Prostate gland (tissue), 2 donors: ENCODE measurements at regions not wholly inside any gene's neighbourhood (a gene's known extent, or its start where the extent isn't known, plus 50 kb on each side); places are given as distances from the start of the nearest gene placed in this dataset.

Experiments
- DNase-seq: peaks from one replicate; pipeline ENCODE4 v3.0.0-alpha.2; 2019; ENCODE audit warnings: low spot score
- H3K27ac ChIP-seq, 2 donors: fragments of 200-600 bp; sonication (generic); 2 replicates each; pipeline ENCODE4 v1.5.1; 2017 to 2019
- H3K27me3 ChIP-seq: fragments of 200-600 bp; sonication (generic); replicated peaks from 2 replicates; pipeline ENCODE4 v1.5.1; 2019; ENCODE audit not compliant: insufficient read depth
- H3K36me3 ChIP-seq, 2 donors: fragments of 200-600 bp; sonication (generic); 1 replicate in 1 of 2; 2 replicates in 1 of 2; pipeline versions ENCODE4 v1.5.1 to v1.8.1; 2017 to 2019
- H3K4me1 ChIP-seq: fragments of 200-600 bp; sonication (generic); replicated peaks from 2 replicates; pipeline ENCODE4 v1.5.1; 2019
- H3K4me3 ChIP-seq, 2 donors: fragments of 200-600 bp; sonication (generic); 2 replicates each; pipeline ENCODE4 v1.5.1; 2017 to 2019
- H3K9me3 ChIP-seq: fragments of 200-600 bp; sonication (generic); 2 replicates; pipeline ENCODE4 v1.5.1; 2017
- CTCF ChIP-seq, 4 experiments: fragments of 200-600 bp in 2 of 4; fragments of 450-650 bp in 2 of 4; sonication (generic) in 2 of 4; IDR thresholded peaks; 1 replicate in 3 of 4; 2 replicates in 1 of 4; pipeline ENCODE4 v1.5.1; 2016 to 2019; ENCODE audit warnings: antibody characterized with exemption in 4 of 4, mild to moderate bottlenecking in 2 of 4, moderate library complexity in 2 of 4
- POLR2A ChIP-seq: fragments of 450-650 bp; IDR thresholded peaks from one replicate; pipeline ENCODE4 v1.6.1; 2016; ENCODE audit warnings: antibody characterized with exemption, mild to moderate bottlenecking
- POLR2AphosphoS5 ChIP-seq: sonication (generic); formaldehyde crosslinking; IDR thresholded peaks from one replicate; pipeline ENCODE4 v1.6.1; 2017; ENCODE audit warnings: antibody characterized with exemption
- WGBS: methylation state at CpG from one replicate; pipeline ENCODE4 v1.1.5; 2018; 5-methylcytosine and 5-hydroxymethylcytosine counted together
- intact Hi-C: fragments of 100-400 bp; cut with DNase I; formaldehyde crosslinking; loops from one replicate; pipeline ENCODE4 v1.14.2; 2022

GRCh38 chr9:13971415-13971814 is 342.5 kb downstream of the NFIB start:
- Histone ChIP-seq H3K36me3 (no peaks in the 10 kb centered on the region), H3K4me3 (no peak overlapping the region), H3K27me3 (no peaks in the 10 kb centered on the region), H3K4me1 (no peaks in the 10 kb centered on the region), H3K9me3 (no peaks in the 10 kb centered on the region), H3K27ac (no peak overlapping the region)
- intact Hi-C loops, result no loop called here
- no peak for DNase-seq
- TF ChIP-seq POLR2A (no peak), POLR2AphosphoS5 (no peak), CTCF (IDR thresholded peaks at IDR 0.05) (no peak)
- WGBS, result 89% methylated on average over 4 of the region's 4 CpGs

GRCh38 chr9:13970426-13970825 is 343.5 kb downstream of the NFIB start:
- intact Hi-C loops, result no loop called here
- 90% methylated on average over 3 of the region's 3 CpGs for WGBS
- Histone ChIP-seq H3K4me1 (no peaks in the 10 kb centered on the region), H3K9me3 (no peaks in the 10 kb centered on the region), H3K27ac (no peak overlapping the region), H3K27me3 (no peaks in the 10 kb centered on the region), H3K4me3 (no peak overlapping the region), H3K36me3 (no peaks in the 10 kb centered on the region)
- no peak for TF ChIP-seq POLR2A
- no peak for TF ChIP-seq CTCF (IDR thresholded peaks at IDR 0.05)
- no peak for TF ChIP-seq POLR2AphosphoS5
- no peak for DNase-seq

- 78% methylated on average over 4 of the region's 4 CpGs for WGBS
- H3K36me3 ChIP-seq, result no peaks in the 10 kb centered on the region
- no peak for DNase-seq
- no peaks in the 10 kb centered on the region for H3K9me3 ChIP-seq
- H3K4me1 ChIP-seq, result no peaks in the 10 kb centered on the region
- no peak overlapping the region for H3K27ac ChIP-seq
- H3K27me3 ChIP-seq, result no peaks in the 10 kb centered on the region
- TF ChIP-seq CTCF (IDR thresholded peaks at IDR 0.05), result no peak
- TF ChIP-seq POLR2A, result no peak
- TF ChIP-seq POLR2AphosphoS5, result no peak
- no peak overlapping the region for H3K4me3 ChIP-seq
- intact Hi-C loops, result no loop called here
These were observed 343.9 kb downstream of the NFIB start for GRCh38 chr9:13970018-13970417.

DNA sequence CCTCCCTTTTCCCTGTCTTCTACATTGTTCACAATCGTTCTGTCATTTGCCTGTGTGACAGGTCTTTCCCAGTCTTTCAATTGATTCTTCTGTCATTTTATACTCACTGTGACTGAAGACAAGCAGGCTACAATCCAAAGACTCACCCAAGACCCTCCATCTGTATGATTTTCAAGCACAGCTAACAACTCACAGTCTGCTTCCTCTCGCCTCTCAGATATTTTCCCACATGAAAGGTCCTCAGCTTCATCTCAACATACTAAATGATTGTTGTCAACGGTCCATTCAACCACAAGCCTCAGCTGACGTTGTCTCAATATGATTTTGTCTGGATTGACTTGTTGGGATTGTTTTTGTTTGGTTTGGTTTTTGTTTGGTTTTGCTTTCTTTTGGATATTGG is 346.5 kb downstream of the NFIB start:
- DNase-seq, result no peak
- Histone ChIP-seq H3K27me3 (no peaks in the 10 kb centered on the region), H3K27ac (no peak overlapping the region), H3K36me3 (no peaks in the 10 kb centered on the region), H3K9me3 (no peaks in the 10 kb centered on the region), H3K4me3 (no peak overlapping the region), H3K4me1 (no peaks in the 10 kb centered on the region)
- intact Hi-C loops, result no loop called here
- TF ChIP-seq CTCF (IDR thresholded peaks at IDR 0.05) (no peak), POLR2AphosphoS5 (no peak), POLR2A (no peak)
- WGBS, result 83% methylated on average over 4 of the region's 4 CpGs

DNA sequence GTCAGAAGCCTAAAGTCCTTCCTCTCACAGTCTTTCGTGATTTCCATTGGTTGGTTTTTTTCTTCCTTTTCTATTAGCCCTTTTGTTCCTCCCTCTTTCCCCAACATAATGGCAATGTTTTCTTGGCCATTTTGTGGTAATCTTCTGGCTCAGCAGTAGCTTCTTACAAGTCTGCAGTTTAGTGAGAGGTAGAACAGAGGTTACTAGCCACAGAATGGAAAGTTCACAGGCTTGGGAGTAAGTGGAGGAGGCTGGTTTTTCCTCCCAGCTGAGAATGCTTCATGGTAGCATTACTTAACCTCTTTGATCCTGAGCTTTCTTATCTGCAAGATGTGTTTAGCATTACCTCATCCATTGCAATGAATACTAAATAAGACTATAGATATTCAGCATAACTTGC is 346.9 kb downstream of the NFIB start:
- Histone ChIP-seq H3K4me1 (no peaks in the 10 kb centered on the region), H3K36me3 (no peaks in the 10 kb centered on the region), H3K9me3 (no peaks in the 10 kb centered on the region), H3K4me3 (no peak overlapping the region), H3K27me3 (no peaks in the 10 kb centered on the region), H3K27ac (no peak overlapping the region)
- intact Hi-C loops, result no loop called here
- WGBS, result 97% methylated on average over 1 of the region's 1 CpG
- DNase-seq, result no peak
- TF ChIP-seq POLR2AphosphoS5 (no peak), POLR2A (no peak), CTCF (IDR thresholded peaks at IDR 0.05) (no peak)
